Prostate gland (tissue), 2 donors: ENCODE measurements at regions not wholly inside any gene's neighbourhood (a gene's known extent, or its start where the extent isn't known, plus 50 kb on each side); places are given as distances from the start of the nearest gene placed in this dataset.

Source experiments
- DNase-seq: peaks from one replicate; pipeline ENCODE4 v3.0.0-alpha.2; 2019; ENCODE audit warnings: low spot score
- H3K27ac ChIP-seq, 2 donors: fragments of 200-600 bp; sonication (generic); 2 replicates each; pipeline ENCODE4 v1.5.1; 2017 to 2019
- H3K27me3 ChIP-seq: fragments of 200-600 bp; sonication (generic); replicated peaks from 2 replicates; pipeline ENCODE4 v1.5.1; 2019; ENCODE audit not compliant: insufficient read depth
- H3K36me3 ChIP-seq, 2 donors: fragments of 200-600 bp; sonication (generic); 1 replicate in 1 of 2; 2 replicates in 1 of 2; pipeline versions ENCODE4 v1.5.1 to v1.8.1; 2017 to 2019
- H3K4me1 ChIP-seq: fragments of 200-600 bp; sonication (generic); replicated peaks from 2 replicates; pipeline ENCODE4 v1.5.1; 2019
- H3K4me3 ChIP-seq, 2 donors: fragments of 200-600 bp; sonication (generic); 2 replicates each; pipeline ENCODE4 v1.5.1; 2017 to 2019
- H3K9me3 ChIP-seq: fragments of 200-600 bp; sonication (generic); 2 replicates; pipeline ENCODE4 v1.5.1; 2017
- POLR2A ChIP-seq: fragments of 450-650 bp; IDR thresholded peaks from one replicate; pipeline ENCODE4 v1.6.1; 2016; ENCODE audit warnings: antibody characterized with exemption, mild to moderate bottlenecking
- POLR2AphosphoS5 ChIP-seq: sonication (generic); formaldehyde crosslinking; IDR thresholded peaks from one replicate; pipeline ENCODE4 v1.6.1; 2017; ENCODE audit warnings: antibody characterized with exemption
- WGBS: methylation state at CpG from one replicate; pipeline ENCODE4 v1.1.5; 2018; 5-methylcytosine and 5-hydroxymethylcytosine counted together
- intact Hi-C: fragments of 100-400 bp; cut with DNase I; formaldehyde crosslinking; loops from one replicate; pipeline ENCODE4 v1.14.2; 2022
- TF ChIP-seq, protein P1 (sequence below), 4 experiments: fragments of 200-600 bp in 2 of 4; fragments of 450-650 bp in 2 of 4; sonication (generic) in 2 of 4; IDR thresholded peaks; 1 replicate in 3 of 4; 2 replicates in 1 of 4; pipeline ENCODE4 v1.5.1; 2016 to 2019; ENCODE audit warnings: antibody characterized with exemption in 4 of 4, mild to moderate bottlenecking in 2 of 4, moderate library complexity in 2 of 4

DNA sequence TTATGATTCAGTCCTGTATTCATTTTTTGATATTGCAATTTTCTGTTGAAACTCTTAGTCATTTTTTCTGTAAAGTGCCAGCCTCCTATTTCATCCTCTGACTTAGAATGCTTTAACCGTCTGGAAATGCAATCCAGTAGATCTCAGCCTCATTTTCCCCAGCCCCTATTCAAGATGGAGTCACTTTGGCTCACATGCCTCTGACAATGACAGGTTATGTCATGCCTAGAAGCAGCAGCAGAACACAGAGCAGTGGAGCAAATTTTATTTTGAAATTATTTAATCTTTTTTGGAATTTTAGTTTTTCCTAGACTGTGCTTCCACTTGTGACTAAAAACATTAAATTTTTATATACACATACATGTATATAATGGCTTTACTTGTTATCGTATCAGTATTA lies 1053.2 kb downstream of the TAF11L14 start:
- DNase-seq = no peak
- Histone ChIP-seq H3K27me3 (no peaks in the 10 kb centered on the region), H3K36me3 (no peaks in the 10 kb centered on the region), H3K27ac (no peak overlapping the region), H3K4me1 (no peaks in the 10 kb centered on the region), H3K9me3 (no peaks in the 10 kb centered on the region), H3K4me3 (no peak overlapping the region)
- TF ChIP-seq POLR2AphosphoS5 = no peak
- no peak for TF ChIP-seq POLR2A
- TF ChIP-seq, protein P1, sequence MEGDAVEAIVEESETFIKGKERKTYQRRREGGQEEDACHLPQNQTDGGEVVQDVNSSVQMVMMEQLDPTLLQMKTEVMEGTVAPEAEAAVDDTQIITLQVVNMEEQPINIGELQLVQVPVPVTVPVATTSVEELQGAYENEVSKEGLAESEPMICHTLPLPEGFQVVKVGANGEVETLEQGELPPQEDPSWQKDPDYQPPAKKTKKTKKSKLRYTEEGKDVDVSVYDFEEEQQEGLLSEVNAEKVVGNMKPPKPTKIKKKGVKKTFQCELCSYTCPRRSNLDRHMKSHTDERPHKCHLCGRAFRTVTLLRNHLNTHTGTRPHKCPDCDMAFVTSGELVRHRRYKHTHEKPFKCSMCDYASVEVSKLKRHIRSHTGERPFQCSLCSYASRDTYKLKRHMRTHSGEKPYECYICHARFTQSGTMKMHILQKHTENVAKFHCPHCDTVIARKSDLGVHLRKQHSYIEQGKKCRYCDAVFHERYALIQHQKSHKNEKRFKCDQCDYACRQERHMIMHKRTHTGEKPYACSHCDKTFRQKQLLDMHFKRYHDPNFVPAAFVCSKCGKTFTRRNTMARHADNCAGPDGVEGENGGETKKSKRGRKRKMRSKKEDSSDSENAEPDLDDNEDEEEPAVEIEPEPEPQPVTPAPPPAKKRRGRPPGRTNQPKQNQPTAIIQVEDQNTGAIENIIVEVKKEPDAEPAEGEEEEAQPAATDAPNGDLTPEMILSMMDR (IDR thresholded peaks at IDR 0.05) = no peak
- intact Hi-C loops = no loop called here
- WGBS = 88% methylated on average over 2 of the region's 2 CpGs

DNA sequence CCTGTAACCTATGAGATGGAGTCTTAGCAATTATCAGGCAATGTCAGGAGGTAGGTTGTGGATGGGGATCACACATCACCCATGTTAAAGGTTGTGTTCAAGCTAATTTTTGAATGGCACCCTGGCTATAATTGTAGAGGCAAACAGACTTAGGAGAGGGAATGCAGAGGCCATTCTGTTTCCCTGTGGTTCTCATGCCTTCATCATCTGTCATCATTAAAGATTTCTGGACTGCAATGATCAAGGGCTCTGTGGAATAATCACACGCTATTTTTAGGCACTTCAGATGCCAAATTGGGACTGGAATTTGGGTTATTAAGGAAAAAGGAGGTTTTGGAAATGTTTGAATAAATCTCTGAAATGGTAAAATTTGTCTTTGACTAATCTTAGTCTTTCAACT lies 1065.4 kb downstream of the TAF11L14 start:
- H3K27ac ChIP-seq = no peak overlapping the region
- intact Hi-C loops = no loop called here
- no peaks in the 10 kb centered on the region for H3K27me3 ChIP-seq
- WGBS = 72% methylated on average over 1 of the region's 1 CpG
- no peaks in the 10 kb centered on the region for H3K4me1 ChIP-seq
- no peak for DNase-seq
- no peaks in the 10 kb centered on the region for H3K9me3 ChIP-seq
- TF ChIP-seq POLR2AphosphoS5 (no peak), POLR2A (no peak)
- TF ChIP-seq, protein P1 (IDR thresholded peaks at IDR 0.05) = no peak
- H3K4me3 ChIP-seq = no peak overlapping the region
- no peaks in the 10 kb centered on the region for H3K36me3 ChIP-seq

DNA sequence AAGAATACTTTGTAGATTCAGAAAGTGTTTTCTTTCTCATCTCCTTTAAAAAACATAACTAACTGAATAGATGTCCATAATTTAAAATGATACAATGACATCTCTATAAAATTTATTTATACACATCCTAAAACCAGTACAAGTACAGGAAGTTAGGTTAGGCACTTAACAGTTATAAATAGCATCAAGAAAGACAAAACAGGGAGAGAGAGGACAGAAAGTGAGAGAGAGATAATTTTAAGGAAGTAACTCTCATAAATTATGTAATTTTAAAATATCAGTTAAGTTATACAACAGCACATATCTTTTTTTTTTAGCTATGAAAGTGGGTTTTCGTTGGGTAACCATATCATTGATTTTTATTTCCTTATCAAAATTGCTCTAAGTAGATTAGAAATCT lies 1068.6 kb downstream of the TAF11L14 start:
- no peaks in the 10 kb centered on the region for H3K9me3 ChIP-seq
- WGBS = 67% methylated on average over 1 of the region's 1 CpG
- TF ChIP-seq POLR2AphosphoS5 = no peak
- TF ChIP-seq POLR2A = no peak
- TF ChIP-seq, protein P1 (IDR thresholded peaks at IDR 0.05) = no peak
- no peak overlapping the region for H3K27ac ChIP-seq
- intact Hi-C loops = no loop called here
- no peaks in the 10 kb centered on the region for H3K36me3 ChIP-seq
- H3K4me1 ChIP-seq = no peaks in the 10 kb centered on the region
- DNase-seq = no peak
- no peak overlapping the region for H3K4me3 ChIP-seq
- H3K27me3 ChIP-seq = no peaks in the 10 kb centered on the region

DNA sequence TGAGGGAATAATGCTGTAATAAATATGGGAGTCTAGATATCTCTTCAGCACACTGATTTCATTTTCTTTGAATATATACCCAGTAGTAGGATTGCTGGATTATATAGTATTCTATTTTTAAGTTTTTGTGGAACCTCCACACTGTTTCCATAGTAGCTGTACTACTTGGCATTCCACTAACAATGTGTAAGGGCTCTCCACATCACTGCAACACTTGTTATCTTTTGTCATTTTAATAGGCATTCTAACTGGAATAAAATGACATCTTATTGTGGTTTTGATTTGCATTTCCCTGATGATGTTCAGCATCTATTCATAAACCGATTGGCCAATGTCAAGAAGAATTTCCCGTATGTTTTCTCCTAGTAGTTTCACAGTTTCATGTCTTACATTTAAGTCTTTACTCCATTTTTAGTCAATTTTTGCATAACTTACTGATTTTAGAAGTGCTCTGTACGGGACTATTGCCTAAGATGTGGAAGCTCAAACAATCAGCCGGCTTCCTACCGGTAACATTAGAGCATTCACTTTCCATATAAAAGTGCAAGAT lies 1078.8 kb downstream of the TAF11L14 start:
- TF ChIP-seq POLR2AphosphoS5 = no peak
- no peak for TF ChIP-seq POLR2A
- TF ChIP-seq, protein P1 (IDR thresholded peaks at IDR 0.05) = no peak
- intact Hi-C loops = no loop called here
- DNase-seq = no peak
- Histone ChIP-seq H3K27ac (no peak overlapping the region), H3K36me3 (no peaks in the 10 kb centered on the region), H3K4me1 (no peaks in the 10 kb centered on the region), H3K4me3 (no peak overlapping the region), H3K9me3 (no peaks in the 10 kb centered on the region), H3K27me3 (no peaks in the 10 kb centered on the region)
- WGBS = 37% methylated on average over 5 of the region's 5 CpGs

DNA sequence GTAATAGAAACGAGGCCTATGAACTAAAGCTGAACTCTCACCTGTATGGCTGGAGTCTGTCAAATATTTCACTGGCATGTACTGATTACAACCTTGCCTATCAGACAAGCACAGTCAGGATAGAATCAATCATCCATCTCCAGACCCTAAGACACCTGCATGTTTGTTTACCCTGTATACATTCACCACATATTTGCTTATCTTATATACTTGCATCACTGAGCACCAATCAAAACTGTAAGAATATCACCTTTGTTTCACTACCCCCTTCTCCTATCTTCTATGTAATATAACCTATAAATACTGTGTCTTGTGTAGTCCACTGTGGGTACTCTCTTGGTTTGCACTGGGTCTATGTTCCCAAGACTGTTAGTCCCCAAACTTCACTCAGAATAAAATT lies 1085.7 kb downstream of the TAF11L14 start:
- no peak overlapping the region for H3K4me3 ChIP-seq
- 40% methylated on average over 1 of the region's 1 CpG for WGBS
- no peaks in the 10 kb centered on the region for H3K9me3 ChIP-seq
- no peak for DNase-seq
- TF ChIP-seq, protein P1 (IDR thresholded peaks at IDR 0.05) = no peak
- TF ChIP-seq POLR2AphosphoS5 = no peak
- no peak for TF ChIP-seq POLR2A
- no peaks in the 10 kb centered on the region for H3K27me3 ChIP-seq
- H3K27ac ChIP-seq = no peak overlapping the region
- H3K4me1 ChIP-seq = no peaks in the 10 kb centered on the region
- H3K36me3 ChIP-seq = no peaks in the 10 kb centered on the region
- intact Hi-C loops = no loop called here
